K562 (cell line): ENCODE measurements at regions not wholly inside any gene's neighbourhood (a gene's known extent, or its start where the extent isn't known, plus 50 kb on each side); places are given as distances from the start of the nearest gene placed in this dataset.

Experiments
- ATAC-seq: fragments of 200-7000 bp; cut with Tn5 transposase; 3 replicates; pipeline ENCODE4 v1.9.1; 2020; ENCODE audit warnings: moderate library complexity
- BruUV-seq: library from RNA; stranded (reverse); fragments of 400-500 nt; replicated peaks from 2 replicates; lab custom pipeline; 2021; lab: Mats Ljungman, UMichigan
- CTCF ChIA-PET: fragments of 300-600 bp; formaldehyde crosslinking; extraction: SDS; loops from one replicate; lab custom pipeline; 2021; ENCODE audit warnings: low intra/inter-chr PET ratio; lab: Yijun Ruan, JAX
- POLR2A ChIA-PET: fragments of 300-600, 350-650 bp; sonication (Branson Sonifier 250); formaldehyde crosslinking; extraction: SDS; loops from one replicate; lab custom pipeline; 2021; ENCODE audit warnings: antibody characterized with exemption, inconsistent platforms; lab: Yijun Ruan, JAX
- DNase-seq, 4 experiments: peaks; one replicate each; pipeline versions ENCODE4 v3.0.0 to v3.0.0-alpha.2; 2011 to 2018; ENCODE audit warnings: low spot score in 3 of 4, mixed read lengths in 3 of 4; ENCODE audit errors: extremely low read depth in 1 of 4
- FAIRE-seq: peaks from 2 replicates; lab custom pipeline; 2011; peaks lifted over from hg19 to GRCh38; lab: Jason Lieb, UNC
- H2AFZ ChIP-seq: 2 replicates; pipeline ENCODE4 v1.6.0; 2011; ENCODE audit warnings: low read depth, low read length, control low read depth, inconsistent platforms
- H3K27ac ChIP-seq: fragments of 200-600 bp; 3 replicates; pipeline ENCODE4 v1.8.0; 2011; ENCODE audit warnings: low read depth, mild to moderate bottlenecking, control low read depth, inconsistent platforms, low read length, moderate library complexity, mixed read lengths; ENCODE audit errors: extremely low read depth
- H3K27me3 ChIP-seq, 2 experiments: fragments of 300-600 bp in 1 of 2; 2 replicates in 1 of 2; 3 replicates in 1 of 2; pipeline versions ENCODE4 v1.6.0 to v1.8.0; 2011; ENCODE audit warnings: inconsistent platforms in 2 of 2, low read length in 2 of 2, mild to moderate bottlenecking in 1 of 2, mixed read lengths in 1 of 2, moderate library complexity in 1 of 2; ENCODE audit not compliant: control insufficient read depth in 2 of 2, insufficient read depth in 2 of 2
- H3K36me3 ChIP-seq: fragments of 300-600 bp; 3 replicates; pipeline ENCODE4 v1.8.0; 2011; ENCODE audit warnings: mild to moderate bottlenecking, low read length, inconsistent platforms; ENCODE audit not compliant: control insufficient read depth, insufficient read depth
- H3K4me1 ChIP-seq, 2 experiments: fragments of 200-600 bp in 1 of 2; replicated peaks in 1 of 2; 2 replicates in 1 of 2; 3 replicates in 1 of 2; pipeline versions ENCODE4 v1.5.1 to v1.8.0; 2011; ENCODE audit warnings: inconsistent platforms in 2 of 2, low read length in 2 of 2, mild to moderate bottlenecking in 1 of 2, mixed read lengths in 1 of 2, moderate library complexity in 1 of 2; ENCODE audit not compliant: control insufficient read depth in 2 of 2, insufficient read depth in 2 of 2
- H3K4me2 ChIP-seq: 2 replicates; pipeline ENCODE4 v1.6.1; 2011; ENCODE audit warnings: low read length, control low read depth, inconsistent platforms, mixed read lengths; ENCODE audit not compliant: insufficient read depth
- H3K4me3 ChIP-seq: fragments of 200-600 bp; sonication (generic), shearing (Covaris generic); 2 replicates; pipeline ENCODE4 v1.5.1; 2016; ENCODE audit warnings: control low read depth, inconsistent platforms
- H3K79me2 ChIP-seq: fragments of 200-600 bp; 3 replicates; pipeline ENCODE4 v1.8.0; 2011; ENCODE audit warnings: low read length, inconsistent platforms; ENCODE audit not compliant: control insufficient read depth, insufficient read depth
- H3K9ac ChIP-seq, 2 experiments: 2 replicates each; pipeline versions ENCODE4 v1.6.0 to v1.6.1; 2011; ENCODE audit warnings: low read depth in 2 of 2, low read length in 2 of 2, control low read depth in 1 of 2, inconsistent platforms in 1 of 2, mild to moderate bottlenecking in 1 of 2, mixed read lengths in 1 of 2; ENCODE audit not compliant: insufficient read depth in 1 of 2
- H3K9me1 ChIP-seq: one replicate; pipeline ENCODE4 v1.6.0; 2011; ENCODE audit warnings: inconsistent platforms, mild to moderate bottlenecking, low read length, moderate library complexity; ENCODE audit not compliant: control insufficient read depth, insufficient read depth
- H3K9me3 ChIP-seq: replicated peaks from 2 replicates; pipeline ENCODE4 v1.5.1; 2011; ENCODE audit warnings: low read depth, low read length, inconsistent platforms; ENCODE audit not compliant: control insufficient read depth, insufficient read depth
- H4K20me1 ChIP-seq: replicated peaks from 2 replicates; pipeline ENCODE4 v1.6.1; 2011; ENCODE audit warnings: low read length, inconsistent platforms, mixed read lengths; ENCODE audit not compliant: control insufficient read depth, insufficient read depth
- FOS ChIP-seq: IDR thresholded peaks from 3 replicates; pipeline ENCODE4 v1.6.1; 2011; ENCODE audit not compliant: insufficient read length; ENCODE audit errors: extremely low read depth
- KLF13 ChIP-seq: fragments of 450-650 bp; IDR thresholded peaks from 2 replicates; pipeline ENCODE4 v1.6.1; 2016; ENCODE audit warnings: missing genetic modification characterization, low read depth, mild to moderate bottlenecking, missing compliant biosample characterization, moderate library complexity, borderline replicate concordance
- POLR3A ChIP-seq: IDR thresholded peaks from 2 replicates; pipeline ENCODE4 v1.6.1; 2011; ENCODE audit warnings: borderline replicate concordance, mild to moderate bottlenecking, moderate library complexity; ENCODE audit not compliant: insufficient read length, insufficient read depth; ENCODE audit errors: extremely low read depth
- POU5F1 ChIP-seq: fragments of 150-350 bp; IDR thresholded peaks from 2 replicates; pipeline ENCODE4 v1.6.1; 2014; ENCODE audit warnings: borderline replicate concordance, low read length, low read depth, mild to moderate bottlenecking; ENCODE audit not compliant: partially characterized antibody
- PTBP1 ChIP-seq: fragments of 200-400 bp; formaldehyde crosslinking; IDR thresholded peaks from 2 replicates; pipeline ENCODE4 v1.6.1; 2017; ENCODE audit warnings: low read depth, low read length
- TCF3 ChIP-seq: sonication (generic); formaldehyde crosslinking; IDR thresholded peaks from 2 replicates; pipeline ENCODE4 v1.4.0; 2020; ENCODE audit warnings: mild to moderate bottlenecking, missing genetic modification reagents
- U2AF1 ChIP-seq: fragments of 200-400 bp; formaldehyde crosslinking; optimal IDR thresholded peaks from 2 replicates; pipeline ENCODE3; 2017; ENCODE audit warnings: mild to moderate bottlenecking, low read depth, low read length, moderate library complexity
- YBX1 ChIP-seq: fragments of 450-650 bp; IDR thresholded peaks from 2 replicates; pipeline ENCODE4 v1.7.1; 2016; ENCODE audit warnings: mild to moderate bottlenecking
- WGBS: fragments of 100-300 bp; shearing (Covaris generic); methylation state at CpG from one replicate; pipeline ENCODE4 v1.1.6; 2016; ENCODE audit warnings: low coverage, mixed read lengths; ENCODE audit not compliant: insufficient coverage; ENCODE audit errors: missing lambda C conversion rate; 5-methylcytosine and 5-hydroxymethylcytosine counted together
- in situ Hi-C: fragments of 300-500 bp; cut with MboI; formaldehyde crosslinking; loops from 4 replicates; pipeline ENCODE4 v1.15.0; 2018; ENCODE audit warnings: inconsistent platforms, mixed read lengths
- intact Hi-C: fragments of 100-400 bp; cut with micrococcal nuclease; formaldehyde crosslinking; loops from 2 replicates; pipeline ENCODE4 v1.14.2; 2022
- TF ChIP-seq, protein P1 (sequence below): fragments of 450-650 bp; IDR thresholded peaks from 2 replicates; pipeline ENCODE4 v1.6.1; 2016; ENCODE audit warnings: borderline replicate concordance
- TF ChIP-seq, protein P2 (sequence below): sonication (generic); formaldehyde crosslinking; IDR thresholded peaks from 2 replicates; pipeline ENCODE4 v1.8.1; 2023; ENCODE audit warnings: mild to moderate bottlenecking, missing genetic modification reagents
- TF ChIP-seq, protein P3 (sequence below): sonication (generic); formaldehyde crosslinking; IDR thresholded peaks from 2 replicates; pipeline ENCODE4 v1.8.1; 2023; ENCODE audit warnings: mild to moderate bottlenecking, missing genetic modification reagents, moderate library complexity
- TF ChIP-seq, protein P4 (sequence below): fragments of 200-400 bp; formaldehyde crosslinking; IDR thresholded peaks from 2 replicates; pipeline ENCODE4 v1.6.1; 2017; ENCODE audit warnings: mild to moderate bottlenecking, low read depth, low read length, moderate library complexity
- TF ChIP-seq, protein P5 (sequence below): fragments of 250-450 bp; sonication (Bioruptor Pico); IDR thresholded peaks from 2 replicates; pipeline ENCODE4 v1.5.1; 2021; ENCODE audit warnings: mild to moderate bottlenecking

DNA sequence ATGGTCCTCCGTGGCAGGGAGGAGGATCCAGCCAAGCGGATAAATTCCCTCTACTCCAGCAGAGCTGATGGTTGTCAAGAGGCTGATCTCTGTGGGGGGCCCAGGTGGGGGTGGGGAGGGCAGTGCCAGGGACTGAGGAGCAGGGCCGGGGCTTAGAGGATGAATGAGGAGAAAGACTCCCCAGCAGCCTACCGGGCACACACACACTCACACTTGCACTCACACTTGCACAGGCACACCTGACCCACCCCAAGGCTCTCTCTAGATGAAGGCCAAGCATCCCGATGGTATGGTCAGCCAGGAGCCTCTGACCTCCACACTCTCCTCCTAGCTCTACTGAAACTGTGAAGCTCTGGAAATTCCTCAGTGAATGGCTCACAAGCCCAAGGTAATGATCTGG lies 131.3 kb upstream of the PRR20G start:
- H3K27ac ChIP-seq, result no peak overlapping the region
- no peaks in the 10 kb centered on the region for H3K9me3 ChIP-seq
- H3K9me1 ChIP-seq, result no peaks in the 10 kb centered on the region
- no peak for DNase-seq
- H3K4me2 ChIP-seq, result no peak overlapping the region
- POLR2A ChIA-PET, result interaction anchor here (0.7 kb wide), 1 partner anchor 50 kb away, joined by 3 read pairs; no protein-coding TSS in a partner anchor
- intact Hi-C loops (no loop called here), in situ Hi-C loops (no loop called here)
- no peak overlapping the region for H3K4me3 ChIP-seq
- ATAC-seq, result no peak
- no peak overlapping the region for H2AFZ ChIP-seq
- CTCF ChIA-PET, result no interaction called here
- H3K9ac ChIP-seq, result no peak overlapping the region
- no peak for FAIRE-seq
- H3K27me3 ChIP-seq, result peaks cover 0 to 37% of the 10 kb centered on the region in 2 experiments; a peak in 2 of 5 replicates
- no peaks in the 10 kb centered on the region for H3K79me2 ChIP-seq
- H3K4me1 ChIP-seq, result no peaks in the 10 kb centered on the region
- H3K36me3 ChIP-seq, result no peaks in the 10 kb centered on the region
- peaks cover 3% of the 10 kb centered on the region; the same call in 1 of the 2 replicates for H4K20me1 ChIP-seq
- no TSS peak for BruUV-seq
- WGBS, result 0% methylated on average over 1 of the region's 5 CpGs
- TF ChIP-seq, protein P1, sequence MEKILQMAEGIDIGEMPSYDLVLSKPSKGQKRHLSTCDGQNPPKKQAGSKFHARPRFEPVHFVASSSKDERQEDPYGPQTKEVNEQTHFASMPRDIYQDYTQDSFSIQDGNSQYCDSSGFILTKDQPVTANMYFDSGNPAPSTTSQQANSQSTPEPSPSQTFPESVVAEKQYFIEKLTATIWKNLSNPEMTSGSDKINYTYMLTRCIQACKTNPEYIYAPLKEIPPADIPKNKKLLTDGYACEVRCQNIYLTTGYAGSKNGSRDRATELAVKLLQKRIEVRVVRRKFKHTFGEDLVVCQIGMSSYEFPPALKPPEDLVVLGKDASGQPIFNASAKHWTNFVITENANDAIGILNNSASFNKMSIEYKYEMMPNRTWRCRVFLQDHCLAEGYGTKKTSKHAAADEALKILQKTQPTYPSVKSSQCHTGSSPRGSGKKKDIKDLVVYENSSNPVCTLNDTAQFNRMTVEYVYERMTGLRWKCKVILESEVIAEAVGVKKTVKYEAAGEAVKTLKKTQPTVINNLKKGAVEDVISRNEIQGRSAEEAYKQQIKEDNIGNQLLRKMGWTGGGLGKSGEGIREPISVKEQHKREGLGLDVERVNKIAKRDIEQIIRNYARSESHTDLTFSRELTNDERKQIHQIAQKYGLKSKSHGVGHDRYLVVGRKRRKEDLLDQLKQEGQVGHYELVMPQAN, result no peak
- TF ChIP-seq POU5F1 (no peak), YBX1 (no peak), KLF13 (no peak), U2AF1 (no peak), POLR3A (no peak), FOS (no peak), PTBP1 (no peak), TCF3 (CRISPR knock-in tag) (no peak)
- TF ChIP-seq, protein P2, sequence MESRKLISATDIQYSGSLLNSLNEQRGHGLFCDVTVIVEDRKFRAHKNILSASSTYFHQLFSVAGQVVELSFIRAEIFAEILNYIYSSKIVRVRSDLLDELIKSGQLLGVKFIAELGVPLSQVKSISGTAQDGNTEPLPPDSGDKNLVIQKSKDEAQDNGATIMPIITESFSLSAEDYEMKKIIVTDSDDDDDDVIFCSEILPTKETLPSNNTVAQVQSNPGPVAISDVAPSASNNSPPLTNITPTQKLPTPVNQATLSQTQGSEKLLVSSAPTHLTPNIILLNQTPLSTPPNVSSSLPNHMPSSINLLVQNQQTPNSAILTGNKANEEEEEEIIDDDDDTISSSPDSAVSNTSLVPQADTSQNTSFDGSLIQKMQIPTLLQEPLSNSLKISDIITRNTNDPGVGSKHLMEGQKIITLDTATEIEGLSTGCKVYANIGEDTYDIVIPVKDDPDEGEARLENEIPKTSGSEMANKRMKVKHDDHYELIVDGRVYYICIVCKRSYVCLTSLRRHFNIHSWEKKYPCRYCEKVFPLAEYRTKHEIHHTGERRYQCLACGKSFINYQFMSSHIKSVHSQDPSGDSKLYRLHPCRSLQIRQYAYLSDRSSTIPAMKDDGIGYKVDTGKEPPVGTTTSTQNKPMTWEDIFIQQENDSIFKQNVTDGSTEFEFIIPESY, result no peak
- TF ChIP-seq, protein P3, sequence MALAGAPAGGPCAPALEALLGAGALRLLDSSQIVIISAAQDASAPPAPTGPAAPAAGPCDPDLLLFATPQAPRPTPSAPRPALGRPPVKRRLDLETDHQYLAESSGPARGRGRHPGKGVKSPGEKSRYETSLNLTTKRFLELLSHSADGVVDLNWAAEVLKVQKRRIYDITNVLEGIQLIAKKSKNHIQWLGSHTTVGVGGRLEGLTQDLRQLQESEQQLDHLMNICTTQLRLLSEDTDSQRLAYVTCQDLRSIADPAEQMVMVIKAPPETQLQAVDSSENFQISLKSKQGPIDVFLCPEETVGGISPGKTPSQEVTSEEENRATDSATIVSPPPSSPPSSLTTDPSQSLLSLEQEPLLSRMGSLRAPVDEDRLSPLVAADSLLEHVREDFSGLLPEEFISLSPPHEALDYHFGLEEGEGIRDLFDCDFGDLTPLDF, result no peak
- TF ChIP-seq, protein P4, sequence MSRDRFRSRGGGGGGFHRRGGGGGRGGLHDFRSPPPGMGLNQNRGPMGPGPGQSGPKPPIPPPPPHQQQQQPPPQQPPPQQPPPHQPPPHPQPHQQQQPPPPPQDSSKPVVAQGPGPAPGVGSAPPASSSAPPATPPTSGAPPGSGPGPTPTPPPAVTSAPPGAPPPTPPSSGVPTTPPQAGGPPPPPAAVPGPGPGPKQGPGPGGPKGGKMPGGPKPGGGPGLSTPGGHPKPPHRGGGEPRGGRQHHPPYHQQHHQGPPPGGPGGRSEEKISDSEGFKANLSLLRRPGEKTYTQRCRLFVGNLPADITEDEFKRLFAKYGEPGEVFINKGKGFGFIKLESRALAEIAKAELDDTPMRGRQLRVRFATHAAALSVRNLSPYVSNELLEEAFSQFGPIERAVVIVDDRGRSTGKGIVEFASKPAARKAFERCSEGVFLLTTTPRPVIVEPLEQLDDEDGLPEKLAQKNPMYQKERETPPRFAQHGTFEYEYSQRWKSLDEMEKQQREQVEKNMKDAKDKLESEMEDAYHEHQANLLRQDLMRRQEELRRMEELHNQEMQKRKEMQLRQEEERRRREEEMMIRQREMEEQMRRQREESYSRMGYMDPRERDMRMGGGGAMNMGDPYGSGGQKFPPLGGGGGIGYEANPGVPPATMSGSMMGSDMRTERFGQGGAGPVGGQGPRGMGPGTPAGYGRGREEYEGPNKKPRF, result no peak
- TF ChIP-seq, protein P5, sequence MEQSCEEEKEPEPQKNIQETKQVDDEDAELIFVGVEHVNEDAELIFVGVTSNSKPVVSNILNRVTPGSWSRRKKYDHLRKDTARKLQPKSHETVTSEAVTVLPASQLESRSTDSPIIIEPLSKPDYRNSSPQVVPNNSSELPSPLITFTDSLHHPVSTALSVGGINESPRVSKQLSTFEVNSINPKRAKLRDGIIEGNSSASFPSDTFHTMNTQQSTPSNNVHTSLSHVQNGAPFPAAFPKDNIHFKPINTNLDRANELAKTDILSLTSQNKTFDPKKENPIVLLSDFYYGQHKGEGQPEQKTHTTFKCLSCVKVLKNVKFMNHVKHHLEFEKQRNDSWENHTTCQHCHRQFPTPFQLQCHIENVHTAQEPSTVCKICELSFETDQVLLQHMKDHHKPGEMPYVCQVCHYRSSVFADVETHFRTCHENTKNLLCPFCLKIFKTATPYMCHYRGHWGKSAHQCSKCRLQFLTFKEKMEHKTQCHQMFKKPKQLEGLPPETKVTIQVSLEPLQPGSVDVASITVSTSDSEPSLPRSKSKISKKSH, result no peak
